MM.1S (cell line): ENCODE measurements at regions not wholly inside any gene's neighbourhood (a gene's known extent, or its start where the extent isn't known, plus 50 kb on each side); places are given as distances from the start of the nearest gene placed in this dataset.

ENCODE experiments used
- EZH2 ChIP-seq: fragments of 300-600 bp; sonication (generic); optimal IDR thresholded peaks from 2 replicates; pipeline ENCODE3; 2017; ENCODE audit warnings: low read depth, mild to moderate bottlenecking, antibody characterized with exemption, low read length, mixed read lengths
- TF ChIP-seq, protein P1 (sequence below): fragments of 300-600 bp; sonication (generic); IDR thresholded peaks from 2 replicates; pipeline ENCODE4 v1.5.1; 2016; ENCODE audit warnings: antibody characterized with exemption, low read length, mixed read lengths

DNA sequence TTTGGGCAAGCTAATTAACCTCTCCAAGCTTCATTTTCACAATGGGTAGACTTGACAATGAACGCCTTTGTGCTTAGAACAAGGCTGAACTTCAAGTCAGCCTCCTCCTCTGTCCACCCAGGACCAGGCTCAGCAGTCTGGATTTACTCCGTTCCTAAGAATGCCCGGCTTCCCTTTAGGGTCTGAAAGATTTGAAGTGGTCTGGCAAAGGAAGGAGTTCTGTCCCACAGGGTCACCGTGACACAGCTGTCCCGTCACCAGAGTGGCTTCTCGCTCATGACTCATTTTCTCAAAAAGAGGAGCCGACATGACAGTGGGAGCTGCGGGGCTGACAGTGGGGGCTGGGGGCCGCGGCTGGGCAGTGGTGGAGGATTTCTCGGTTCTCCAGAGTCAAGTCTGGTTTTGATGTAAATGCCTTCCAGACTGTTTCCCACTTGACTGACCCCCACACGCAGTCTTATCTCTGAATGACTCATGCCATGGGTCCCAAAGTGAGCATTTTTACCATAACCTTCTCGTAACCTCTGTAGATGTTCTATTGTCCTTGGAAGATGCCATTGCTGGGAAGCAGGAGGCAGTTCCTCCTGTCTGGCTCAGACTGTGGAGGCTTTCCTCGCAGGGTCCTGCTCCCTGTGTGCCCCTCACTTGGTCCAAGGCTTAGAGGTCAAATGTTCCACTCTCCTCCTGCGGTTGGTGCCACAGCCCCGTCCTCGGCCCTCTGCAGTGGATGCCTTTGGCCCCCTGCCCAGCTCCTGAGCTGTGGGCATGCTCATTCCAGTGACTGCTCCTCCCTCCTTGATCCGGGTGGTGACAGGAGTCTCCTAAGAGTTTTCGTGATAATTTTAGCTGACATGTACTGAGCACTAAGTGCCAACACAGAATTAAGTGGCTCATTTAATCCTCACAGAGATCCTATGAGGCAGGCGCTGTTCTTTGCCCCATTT is 253.1 kb downstream of the FNDC1 start:
- TF ChIP-seq, protein P1, sequence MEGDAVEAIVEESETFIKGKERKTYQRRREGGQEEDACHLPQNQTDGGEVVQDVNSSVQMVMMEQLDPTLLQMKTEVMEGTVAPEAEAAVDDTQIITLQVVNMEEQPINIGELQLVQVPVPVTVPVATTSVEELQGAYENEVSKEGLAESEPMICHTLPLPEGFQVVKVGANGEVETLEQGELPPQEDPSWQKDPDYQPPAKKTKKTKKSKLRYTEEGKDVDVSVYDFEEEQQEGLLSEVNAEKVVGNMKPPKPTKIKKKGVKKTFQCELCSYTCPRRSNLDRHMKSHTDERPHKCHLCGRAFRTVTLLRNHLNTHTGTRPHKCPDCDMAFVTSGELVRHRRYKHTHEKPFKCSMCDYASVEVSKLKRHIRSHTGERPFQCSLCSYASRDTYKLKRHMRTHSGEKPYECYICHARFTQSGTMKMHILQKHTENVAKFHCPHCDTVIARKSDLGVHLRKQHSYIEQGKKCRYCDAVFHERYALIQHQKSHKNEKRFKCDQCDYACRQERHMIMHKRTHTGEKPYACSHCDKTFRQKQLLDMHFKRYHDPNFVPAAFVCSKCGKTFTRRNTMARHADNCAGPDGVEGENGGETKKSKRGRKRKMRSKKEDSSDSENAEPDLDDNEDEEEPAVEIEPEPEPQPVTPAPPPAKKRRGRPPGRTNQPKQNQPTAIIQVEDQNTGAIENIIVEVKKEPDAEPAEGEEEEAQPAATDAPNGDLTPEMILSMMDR = no peak
- TF ChIP-seq EZH2 = no peak
